Osteocyte (in vitro differentiated cells): ENCODE measurements at regions not wholly inside any gene's neighbourhood (a gene's known extent, or its start where the extent isn't known, plus 50 kb on each side); places are given as distances from the start of the nearest gene placed in this dataset.

Source experiments
- DNase-seq: peaks from one replicate; pipeline ENCODE4 v3.0.0; 2021; ENCODE audit warnings: mixed read lengths; ENCODE audit not compliant: unreplicated experiment; ENCODE audit errors: extremely low spot score
- H3K27ac Mint-ChIP-seq: one replicate; pipeline ENCODE4 v1.8.0; 2021; ENCODE audit warnings: mild to moderate bottlenecking, mixed read lengths; ENCODE audit not compliant: unreplicated experiment
- H3K27me3 Mint-ChIP-seq: one replicate; pipeline ENCODE4 v1.8.0; 2021; ENCODE audit warnings: mixed read lengths; ENCODE audit not compliant: unreplicated experiment
- H3K36me3 Mint-ChIP-seq: one replicate; pipeline ENCODE4 v1.8.0; 2021; ENCODE audit warnings: mixed read lengths; ENCODE audit not compliant: unreplicated experiment
- H3K4me1 Mint-ChIP-seq: one replicate; pipeline ENCODE4 v1.8.0; 2021; ENCODE audit warnings: mixed read lengths; ENCODE audit not compliant: unreplicated experiment
- H3K4me3 Mint-ChIP-seq: one replicate; pipeline ENCODE4 v1.8.0; 2021; ENCODE audit warnings: mild to moderate bottlenecking, moderate library complexity, mixed read lengths; ENCODE audit not compliant: unreplicated experiment
- H3K9me3 Mint-ChIP-seq: one replicate; pipeline ENCODE4 v1.8.0; 2021; ENCODE audit warnings: mixed read lengths; ENCODE audit not compliant: unreplicated experiment
- TF ChIP-seq, protein P1 (sequence below): fragments of 200-600 bp; sonication (generic); IDR thresholded peaks from 2 replicates; pipeline ENCODE4 v1.5.0; 2021; ENCODE audit warnings: antibody characterized with exemption, mild to moderate bottlenecking, moderate library complexity

DNA sequence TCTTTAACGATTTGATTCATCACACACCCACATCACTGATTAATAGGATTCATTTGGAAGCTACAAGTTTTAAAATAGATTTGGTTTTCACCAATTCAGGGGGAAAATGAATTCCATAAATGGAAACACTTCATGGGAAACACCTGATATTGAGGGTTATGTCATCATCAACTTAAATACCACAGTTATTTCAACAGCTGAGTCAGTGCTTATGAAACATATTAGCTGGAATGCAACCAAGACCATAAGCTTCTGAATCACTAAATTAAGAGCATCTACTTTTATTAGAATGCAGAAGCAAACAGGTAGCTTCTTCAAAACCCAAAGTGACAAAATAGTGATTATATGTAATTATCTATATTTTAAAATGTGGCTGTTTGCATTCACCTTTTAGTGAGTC, 207.8 kb upstream of the DCAF8L1 start:
- no peak overlapping the region for H3K4me3 Mint-ChIP-seq

DNA sequence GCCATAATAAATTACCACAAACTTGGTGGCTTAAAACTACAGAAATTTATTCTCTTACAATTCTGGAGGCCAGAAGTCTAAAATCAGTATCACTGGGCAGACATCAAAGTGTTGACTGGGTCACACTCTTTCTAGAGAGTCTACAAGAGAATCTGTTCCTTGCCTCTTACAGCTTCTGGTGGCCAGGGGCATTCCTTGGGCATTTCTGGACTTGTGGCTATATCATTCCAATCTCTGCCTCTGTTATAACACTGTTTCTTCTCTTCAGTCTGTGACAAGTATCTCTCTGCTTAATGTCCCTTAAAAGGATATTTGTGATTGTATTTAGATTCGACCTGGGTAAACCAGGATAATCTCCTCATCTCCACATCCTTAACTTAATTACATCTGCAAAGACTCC, 207.3 kb upstream of the DCAF8L1 start:
- Mint-ChIP-seq H3K27me3 (no peaks in the 10 kb centered on the region), H3K4me3 (no peak overlapping the region), H3K27ac (no peak overlapping the region), H3K9me3 (peaks cover 31% of the 10 kb centered on the region), H3K36me3 (no peaks in the 10 kb centered on the region), H3K4me1 (peaks cover 2% of the 10 kb centered on the region)
- DNase-seq = no peak
- TF ChIP-seq, protein P1, sequence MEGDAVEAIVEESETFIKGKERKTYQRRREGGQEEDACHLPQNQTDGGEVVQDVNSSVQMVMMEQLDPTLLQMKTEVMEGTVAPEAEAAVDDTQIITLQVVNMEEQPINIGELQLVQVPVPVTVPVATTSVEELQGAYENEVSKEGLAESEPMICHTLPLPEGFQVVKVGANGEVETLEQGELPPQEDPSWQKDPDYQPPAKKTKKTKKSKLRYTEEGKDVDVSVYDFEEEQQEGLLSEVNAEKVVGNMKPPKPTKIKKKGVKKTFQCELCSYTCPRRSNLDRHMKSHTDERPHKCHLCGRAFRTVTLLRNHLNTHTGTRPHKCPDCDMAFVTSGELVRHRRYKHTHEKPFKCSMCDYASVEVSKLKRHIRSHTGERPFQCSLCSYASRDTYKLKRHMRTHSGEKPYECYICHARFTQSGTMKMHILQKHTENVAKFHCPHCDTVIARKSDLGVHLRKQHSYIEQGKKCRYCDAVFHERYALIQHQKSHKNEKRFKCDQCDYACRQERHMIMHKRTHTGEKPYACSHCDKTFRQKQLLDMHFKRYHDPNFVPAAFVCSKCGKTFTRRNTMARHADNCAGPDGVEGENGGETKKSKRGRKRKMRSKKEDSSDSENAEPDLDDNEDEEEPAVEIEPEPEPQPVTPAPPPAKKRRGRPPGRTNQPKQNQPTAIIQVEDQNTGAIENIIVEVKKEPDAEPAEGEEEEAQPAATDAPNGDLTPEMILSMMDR = no peak

More for the DNA sequence above, 207.8 kb upstream of the DCAF8L1 start:
- H3K27ac Mint-ChIP-seq = no peak overlapping the region
- peaks cover 32% of the 10 kb centered on the region for H3K9me3 Mint-ChIP-seq
- H3K27me3 Mint-ChIP-seq = no peaks in the 10 kb centered on the region
- TF ChIP-seq, protein P1 = no peak
- H3K36me3 Mint-ChIP-seq = no peaks in the 10 kb centered on the region
- peaks cover 2% of the 10 kb centered on the region for H3K4me1 Mint-ChIP-seq
- DNase-seq = no peak

DNA sequence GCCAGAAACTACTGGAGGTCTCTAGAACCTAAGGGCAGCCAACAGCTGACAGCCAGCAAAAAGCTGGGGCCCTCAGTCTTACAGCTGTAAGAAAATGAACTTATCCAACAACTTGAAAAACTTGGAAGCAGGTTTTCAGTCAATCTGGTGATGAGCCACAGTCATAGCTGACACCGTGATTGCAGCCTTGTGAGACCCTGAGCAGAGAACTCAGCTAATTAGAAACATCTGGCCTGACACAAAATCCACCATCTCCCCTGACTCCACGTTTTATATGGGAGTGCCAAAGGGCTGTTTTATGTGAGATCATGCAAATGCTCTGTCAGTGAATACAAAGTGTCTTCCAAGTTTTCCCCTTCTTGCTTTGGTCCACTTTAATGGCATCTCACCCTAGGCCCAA, 198.8 kb upstream of the DCAF8L1 start:
- H3K27me3 Mint-ChIP-seq = no peaks in the 10 kb centered on the region
- DNase-seq = no peak
- H3K4me1 Mint-ChIP-seq = no peaks in the 10 kb centered on the region
- H3K27ac Mint-ChIP-seq = no peak overlapping the region
- TF ChIP-seq, protein P1 = no peak
- H3K9me3 Mint-ChIP-seq = peaks cover 16% of the 10 kb centered on the region
- H3K4me3 Mint-ChIP-seq = no peak overlapping the region
- H3K36me3 Mint-ChIP-seq = no peaks in the 10 kb centered on the region

DNA sequence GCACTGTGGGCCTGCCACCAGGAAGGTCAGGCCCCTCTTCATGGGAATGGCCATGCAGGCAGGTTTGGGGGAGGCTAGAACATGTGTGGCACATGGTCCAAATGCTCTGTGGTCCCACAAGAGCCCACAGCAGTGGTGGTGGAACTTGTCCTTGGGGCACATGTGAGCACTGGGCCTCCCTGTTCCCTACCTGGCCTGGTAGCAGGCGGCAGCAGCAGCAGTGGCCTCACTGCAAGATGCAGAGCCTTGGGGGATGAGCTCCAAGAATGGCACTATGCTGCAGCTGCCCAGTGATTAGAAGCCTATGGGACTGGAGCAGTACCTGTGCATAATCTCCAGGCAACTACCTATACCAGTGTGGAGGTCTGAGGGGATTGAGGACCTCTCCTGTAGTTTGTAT, 197.0 kb upstream of the DCAF8L1 start:
- H3K27ac Mint-ChIP-seq = no peak overlapping the region

DNA sequence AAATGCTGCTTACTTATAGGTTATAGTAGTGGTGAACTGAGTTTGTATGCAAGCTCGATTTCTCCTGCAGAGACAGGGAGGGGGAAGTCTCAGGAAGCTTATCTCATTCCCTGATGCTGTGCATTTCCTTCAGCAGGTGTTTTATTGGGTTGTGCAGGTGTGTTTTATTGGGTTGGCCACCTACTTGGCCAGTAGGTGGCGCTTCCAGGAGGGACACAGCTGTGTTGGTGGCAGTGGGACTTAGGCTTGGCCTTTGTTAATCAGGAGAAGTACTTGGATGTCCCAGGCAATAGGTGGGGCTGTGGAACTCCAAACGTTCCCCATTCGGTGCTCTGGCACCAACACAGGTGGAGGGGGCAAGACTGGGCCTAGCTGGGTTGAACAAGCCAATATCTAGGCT, 196.0 kb upstream of the DCAF8L1 start:
- H3K4me1 Mint-ChIP-seq = no peaks in the 10 kb centered on the region
- no peak overlapping the region for H3K4me3 Mint-ChIP-seq
- no peaks in the 10 kb centered on the region for H3K27me3 Mint-ChIP-seq
- no peak overlapping the region for H3K27ac Mint-ChIP-seq
- H3K36me3 Mint-ChIP-seq = no peaks in the 10 kb centered on the region
- TF ChIP-seq, protein P1 = no peak
- peaks cover 10% of the 10 kb centered on the region for H3K9me3 Mint-ChIP-seq
- DNase-seq = no peak

More for the DNA sequence above, 197.0 kb upstream of the DCAF8L1 start:
- Mint-ChIP-seq H3K27me3 (no peaks in the 10 kb centered on the region), H3K36me3 (no peaks in the 10 kb centered on the region), H3K4me1 (no peaks in the 10 kb centered on the region), H3K9me3 (peaks cover 10% of the 10 kb centered on the region), H3K4me3 (no peak overlapping the region)
- no peak for DNase-seq
- TF ChIP-seq, protein P1 = no peak
